Hematopoietic multipotent progenitor cell treated with erythropoietin and hydrocortisone succinate and interleukin-3 and kit ligand, for 8 days (in vitro differentiated cells): ENCODE measurements at regions not wholly inside any gene's neighbourhood (a gene's known extent, or its start where the extent isn't known, plus 50 kb on each side); places are given as distances from the start of the nearest gene placed in this dataset.
"Not testable (repeated sequence)": the region's sequence is repeated elsewhere in the genome, so short reads cannot be mapped to it uniquely, and the experiment has no call there.

Experiments
- DNase-seq: peaks from one replicate; pipeline ENCODE4 v3.0.0-alpha.2; 2015

- no peak for DNase-seq
Measured at GRCh38 chr14:82757776-82758175, 1224.1 kb upstream of the SEL1L start.

GRCh38 chr14:82759656-82760055, 1226.0 kb upstream of the SEL1L start:
- DNase-seq = no peak

GRCh38 chr14:82766123-82766522, 1232.5 kb upstream of the SEL1L start:
- no peak for DNase-seq

GRCh38 chr14:82766996-82767395, 1233.3 kb upstream of the SEL1L start:
- DNase-seq = no peak

- no peak for DNase-seq
Measured at GRCh38 chr14:82776958-82777357, 1243.3 kb upstream of the SEL1L start.

GRCh38 chr14:82778008-82778590, 1244.4 kb upstream of the SEL1L start:
- no peak for DNase-seq

GRCh38 chr14:82778601-82779000, 1244.9 kb upstream of the SEL1L start:
- DNase-seq = no peak

- DNase-seq = no peak
Measured at GRCh38 chr14:82779301-82779700, 1245.6 kb upstream of the SEL1L start.

GRCh38 chr14:82785756-82786482, 1252.3 kb upstream of the SEL1L start:
- no peak for DNase-seq

GRCh38 chr14:82786483-82786880, 1252.8 kb upstream of the SEL1L start:
- DNase-seq = no peak

- no peak for DNase-seq
Measured at GRCh38 chr14:82796086-82796485, 1262.4 kb upstream of the SEL1L start.

- DNase-seq = no peak
Measured at GRCh38 chr14:82798276-82798675, 1264.6 kb upstream of the SEL1L start.

GRCh38 chr14:82805892-82806825, 1272.5 kb upstream of the SEL1L start:
- no peak for DNase-seq

GRCh38 chr14:82811246-82811645, 1277.6 kb upstream of the SEL1L start:
- no peak for DNase-seq

- not testable (repeated sequence) for DNase-seq
Measured at GRCh38 chr14:82814339-82814738, 1280.7 kb upstream of the SEL1L start.

GRCh38 chr14:82830596-82830995, 1296.9 kb upstream of the SEL1L start:
- DNase-seq = no peak

- no peak for DNase-seq
Measured at GRCh38 chr14:82836256-82836950, 1302.8 kb upstream of the SEL1L start.

- DNase-seq = no peak
Measured at GRCh38 chr14:82837611-82838140, 1304.0 kb upstream of the SEL1L start.

GRCh38 chr14:82850576-82850975, 1316.9 kb upstream of the SEL1L start:
- no peak for DNase-seq

- no peak for DNase-seq
Measured at GRCh38 chr14:82854131-82854530, 1320.5 kb upstream of the SEL1L start.

GRCh38 chr14:82854901-82855300, 1321.2 kb upstream of the SEL1L start:
- no peak for DNase-seq

- peak; percentile 9 for DNase-seq
Measured at GRCh38 chr14:82855912-82856391, 1322.3 kb upstream of the SEL1L start.

GRCh38 chr14:82861313-82861712, 1327.7 kb upstream of the SEL1L start:
- DNase-seq = no peak
